Esophagus muscularis mucosa (tissue), 4 donors: ENCODE measurements at regions not wholly inside any gene's neighbourhood (a gene's known extent, or its start where the extent isn't known, plus 50 kb on each side); places are given as distances from the start of the nearest gene placed in this dataset.

ENCODE experiments used
- CTCF ChIP-seq, 3 experiments: fragments of 200-600 bp in 2 of 3; fragments of 450-650 bp in 1 of 3; sonication (generic) in 2 of 3; IDR thresholded peaks; one replicate each; pipeline ENCODE4 v1.5.1; 2017 to 2019; ENCODE audit warnings: antibody characterized with exemption in 3 of 3, mild to moderate bottlenecking in 2 of 3, moderate library complexity in 1 of 3
- EP300 ChIP-seq: sonication (generic); formaldehyde crosslinking; IDR thresholded peaks from one replicate; pipeline ENCODE4 v1.6.1; 2017; ENCODE audit warnings: antibody characterized with exemption
- POLR2A ChIP-seq: fragments of 450-650 bp; IDR thresholded peaks from one replicate; pipeline ENCODE4 v1.6.1; 2017; ENCODE audit warnings: antibody characterized with exemption, moderate library complexity, mild to moderate bottlenecking, low read depth
- POLR2AphosphoS5 ChIP-seq, 2 donors: sonication (generic); formaldehyde crosslinking; IDR thresholded peaks; one replicate each; pipeline ENCODE4 v1.6.1; 2017; ENCODE audit warnings: antibody characterized with exemption in 2 of 2

- no peak for TF ChIP-seq CTCF (IDR thresholded peaks at IDR 0.05)
- no peak for TF ChIP-seq POLR2AphosphoS5 (IDR thresholded peaks at IDR 0.05)
- TF ChIP-seq POLR2A = no peak
- no peak for TF ChIP-seq EP300
Measured at GRCh38 chr4:10204401-10205058, 87.9 kb upstream of the WDR1 start.
